DND-41 (cell line): ENCODE measurements at regions not wholly inside any gene's neighbourhood (a gene's known extent, or its start where the extent isn't known, plus 50 kb on each side); places are given as distances from the start of the nearest gene placed in this dataset.

ENCODE experiments used
- EZH2 ChIP-seq: IDR thresholded peaks from 3 replicates; pipeline ENCODE4 v1.6.1; 2012; ENCODE audit warnings: borderline replicate concordance, low read depth, mild to moderate bottlenecking, moderate library complexity, low read length, inconsistent platforms; ENCODE audit not compliant: severe bottlenecking
- TF ChIP-seq, protein P1 (sequence below): IDR thresholded peaks from 2 replicates; pipeline ENCODE4 v1.5.1; 2012; ENCODE audit warnings: borderline replicate concordance, low read length, moderate library complexity, mild to moderate bottlenecking; ENCODE audit not compliant: poor library complexity, severe bottlenecking; ENCODE audit errors: extremely low read depth

DNA sequence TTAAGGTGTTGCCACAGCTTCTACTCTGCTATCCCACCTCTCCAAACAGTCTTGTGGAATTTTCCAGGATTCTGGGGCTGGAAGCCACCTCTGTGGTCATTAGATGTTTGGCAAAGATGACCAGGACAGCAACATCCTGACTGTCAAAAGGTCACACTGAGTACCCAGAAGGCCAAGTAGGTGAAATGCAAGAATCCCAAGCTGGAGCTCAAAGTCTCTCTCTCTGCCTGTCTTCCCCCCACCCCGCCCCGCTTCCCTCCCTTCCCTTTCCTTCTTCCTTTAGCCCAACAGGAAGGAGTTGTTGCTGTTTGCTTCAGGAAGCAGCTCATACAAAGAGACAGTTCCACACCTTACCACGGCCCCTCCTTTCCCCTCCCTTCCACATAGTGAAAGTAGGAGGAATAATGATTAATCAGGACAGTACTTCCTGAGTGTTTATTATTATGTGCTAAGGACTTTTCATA lies 75.6 kb upstream of the SLC2A1 start:
- TF ChIP-seq, protein P1, sequence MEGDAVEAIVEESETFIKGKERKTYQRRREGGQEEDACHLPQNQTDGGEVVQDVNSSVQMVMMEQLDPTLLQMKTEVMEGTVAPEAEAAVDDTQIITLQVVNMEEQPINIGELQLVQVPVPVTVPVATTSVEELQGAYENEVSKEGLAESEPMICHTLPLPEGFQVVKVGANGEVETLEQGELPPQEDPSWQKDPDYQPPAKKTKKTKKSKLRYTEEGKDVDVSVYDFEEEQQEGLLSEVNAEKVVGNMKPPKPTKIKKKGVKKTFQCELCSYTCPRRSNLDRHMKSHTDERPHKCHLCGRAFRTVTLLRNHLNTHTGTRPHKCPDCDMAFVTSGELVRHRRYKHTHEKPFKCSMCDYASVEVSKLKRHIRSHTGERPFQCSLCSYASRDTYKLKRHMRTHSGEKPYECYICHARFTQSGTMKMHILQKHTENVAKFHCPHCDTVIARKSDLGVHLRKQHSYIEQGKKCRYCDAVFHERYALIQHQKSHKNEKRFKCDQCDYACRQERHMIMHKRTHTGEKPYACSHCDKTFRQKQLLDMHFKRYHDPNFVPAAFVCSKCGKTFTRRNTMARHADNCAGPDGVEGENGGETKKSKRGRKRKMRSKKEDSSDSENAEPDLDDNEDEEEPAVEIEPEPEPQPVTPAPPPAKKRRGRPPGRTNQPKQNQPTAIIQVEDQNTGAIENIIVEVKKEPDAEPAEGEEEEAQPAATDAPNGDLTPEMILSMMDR = no peak
- TF ChIP-seq EZH2 = no peak
